HG03571 (cell line): ENCODE measurements at regions not wholly inside any gene's neighbourhood (a gene's known extent, or its start where the extent isn't known, plus 50 kb on each side); places are given as distances from the start of the nearest gene placed in this dataset.

ENCODE experiments used
- ATAC-seq: cut with Tn5 transposase; IDR thresholded peaks from one replicate; pipeline ENCODE4 v1.9.1; 2021; ENCODE audit not compliant: unreplicated experiment

- ATAC-seq, result no peak
These were observed 698.3 kb upstream of the FANCL start for GRCh38 chr2:58939388-58939787.

GRCh38 chr2:58938988-58939387, 697.9 kb upstream of the FANCL start:
- ATAC-seq, result no peak

- ATAC-seq, result no peak
These were observed 691.7 kb upstream of the FANCL start for GRCh38 chr2:58932801-58933200.

- no peak for ATAC-seq
These were observed 689.4 kb upstream of the FANCL start for GRCh38 chr2:58930537-58930936.

- no peak for ATAC-seq
These were observed 687.8 kb upstream of the FANCL start for GRCh38 chr2:58928973-58929372.

- no peak for ATAC-seq
These were observed 687.3 kb upstream of the FANCL start for GRCh38 chr2:58928391-58928790.

GRCh38 chr2:58926112-58926511, 685.0 kb upstream of the FANCL start:
- no peak for ATAC-seq

GRCh38 chr2:58925676-58926081, 684.6 kb upstream of the FANCL start:
- ATAC-seq, result no peak

GRCh38 chr2:58923869-58924268, 682.7 kb upstream of the FANCL start:
- ATAC-seq, result no peak

GRCh38 chr2:58922245-58922644, 681.1 kb upstream of the FANCL start:
- no peak for ATAC-seq

- no peak for ATAC-seq
These were observed 680.6 kb upstream of the FANCL start for GRCh38 chr2:58921676-58922075.

GRCh38 chr2:58920001-58920400, 678.9 kb upstream of the FANCL start:
- ATAC-seq, result no peak

GRCh38 chr2:58919316-58919715, 678.2 kb upstream of the FANCL start:
- ATAC-seq, result no peak

GRCh38 chr2:58918141-58918540, 677.0 kb upstream of the FANCL start:
- ATAC-seq, result no peak

GRCh38 chr2:58917596-58917995, 676.5 kb upstream of the FANCL start:
- no peak for ATAC-seq

GRCh38 chr2:58916063-58916462, 674.9 kb upstream of the FANCL start:
- ATAC-seq, result no peak

- no peak for ATAC-seq
These were observed 673.8 kb upstream of the FANCL start for GRCh38 chr2:58914733-58915505.

GRCh38 chr2:58913082-58913726, 672.1 kb upstream of the FANCL start:
- ATAC-seq, result no peak

- no peak for ATAC-seq
These were observed 670.8 kb upstream of the FANCL start for GRCh38 chr2:58911877-58912276.

GRCh38 chr2:58908501-58909154, 667.5 kb upstream of the FANCL start:
- ATAC-seq, result no peak

- no peak for ATAC-seq
These were observed 666.5 kb upstream of the FANCL start for GRCh38 chr2:58907644-58908043.

- ATAC-seq, result no peak
These were observed 665.0 kb upstream of the FANCL start for GRCh38 chr2:58906081-58906645.
